Muscle layer of colon (tissue), 2 donors: ENCODE measurements at regions not wholly inside any gene's neighbourhood (a gene's known extent, or its start where the extent isn't known, plus 50 kb on each side); places are given as distances from the start of the nearest gene placed in this dataset.

Experiments used
- H3K27ac ChIP-seq: one replicate; pipeline ENCODE4 v1.7.0; 2013; ENCODE audit warnings: low read depth, mild to moderate bottlenecking, low read length, moderate library complexity
- H3K27me3 ChIP-seq, 2 donors: one replicate each; pipeline ENCODE4 v1.7.0; 2013; ENCODE audit warnings: low read length in 2 of 2, mild to moderate bottlenecking in 2 of 2; ENCODE audit not compliant: insufficient read depth in 2 of 2, control insufficient read depth in 1 of 2
- H3K36me3 ChIP-seq: one replicate; pipeline ENCODE4 v1.7.0; 2013; ENCODE audit warnings: mild to moderate bottlenecking, low read length; ENCODE audit not compliant: insufficient read depth
- H3K4me1 ChIP-seq: one replicate; pipeline ENCODE4 v1.7.0; 2013; ENCODE audit warnings: mild to moderate bottlenecking, low read length; ENCODE audit not compliant: insufficient read depth
- H3K4me3 ChIP-seq, 2 donors: one replicate each; pipeline ENCODE4 v1.7.0; 2013; ENCODE audit warnings: low read length in 2 of 2, low read depth in 1 of 2, mild to moderate bottlenecking in 1 of 2, moderate library complexity in 1 of 2
- H3K9ac ChIP-seq: one replicate; pipeline ENCODE4 v1.7.0; 2013; ENCODE audit warnings: low read length
- H3K9me3 ChIP-seq: one replicate; pipeline ENCODE4 v1.7.0; 2013; ENCODE audit warnings: mild to moderate bottlenecking, low read length
- donor health status: abdominal sarcoma.
- donor health status: Adenocarcinoma of cecum.

GRCh38 chr12:111066744-111067437 lies 146.5 kb upstream of the MYL2 start:
- Histone ChIP-seq H3K4me3 (no peak overlapping the region), H3K4me1 (no peaks in the 10 kb centered on the region), H3K27me3 (no peaks in the 10 kb centered on the region), H3K27ac (no peak overlapping the region), H3K9me3 (no peaks in the 10 kb centered on the region), H3K36me3 (no peaks in the 10 kb centered on the region), H3K9ac (no peak overlapping the region)

- no peak overlapping the region for H3K4me3 ChIP-seq
- no peaks in the 10 kb centered on the region for H3K4me1 ChIP-seq
- no peak overlapping the region for H3K9ac ChIP-seq
- no peaks in the 10 kb centered on the region for H3K27me3 ChIP-seq
- no peaks in the 10 kb centered on the region for H3K9me3 ChIP-seq
- H3K27ac ChIP-seq = no peak overlapping the region
- no peaks in the 10 kb centered on the region for H3K36me3 ChIP-seq
Measured at GRCh38 chr12:111064982-111065381, 144.6 kb upstream of the MYL2 start.

DNA sequence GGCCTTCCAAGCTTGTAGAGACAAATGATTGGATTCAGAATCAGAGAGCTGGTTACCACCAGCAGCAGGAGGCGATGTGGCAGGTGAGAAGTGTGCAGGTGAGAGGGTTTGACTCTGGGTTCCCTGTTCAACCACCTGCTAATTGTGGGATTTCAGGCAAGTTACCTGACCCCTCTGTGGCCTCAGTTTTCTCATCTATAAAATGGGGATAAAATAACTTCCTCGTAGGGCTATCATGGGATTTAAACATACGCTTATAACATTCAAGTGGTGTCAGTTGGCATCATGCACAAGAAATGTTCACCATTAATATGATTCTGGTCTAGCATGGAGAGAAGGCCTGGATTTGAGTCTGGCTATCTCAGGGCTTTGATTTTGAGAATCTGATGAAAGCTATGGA lies 143.8 kb upstream of the MYL2 start:
- Histone ChIP-seq H3K27ac (no peak overlapping the region), H3K4me1 (no peaks in the 10 kb centered on the region), H3K27me3 (no peaks in the 10 kb centered on the region), H3K9ac (no peak overlapping the region), H3K9me3 (no peaks in the 10 kb centered on the region), H3K36me3 (no peaks in the 10 kb centered on the region), H3K4me3 (no peak overlapping the region)

DNA sequence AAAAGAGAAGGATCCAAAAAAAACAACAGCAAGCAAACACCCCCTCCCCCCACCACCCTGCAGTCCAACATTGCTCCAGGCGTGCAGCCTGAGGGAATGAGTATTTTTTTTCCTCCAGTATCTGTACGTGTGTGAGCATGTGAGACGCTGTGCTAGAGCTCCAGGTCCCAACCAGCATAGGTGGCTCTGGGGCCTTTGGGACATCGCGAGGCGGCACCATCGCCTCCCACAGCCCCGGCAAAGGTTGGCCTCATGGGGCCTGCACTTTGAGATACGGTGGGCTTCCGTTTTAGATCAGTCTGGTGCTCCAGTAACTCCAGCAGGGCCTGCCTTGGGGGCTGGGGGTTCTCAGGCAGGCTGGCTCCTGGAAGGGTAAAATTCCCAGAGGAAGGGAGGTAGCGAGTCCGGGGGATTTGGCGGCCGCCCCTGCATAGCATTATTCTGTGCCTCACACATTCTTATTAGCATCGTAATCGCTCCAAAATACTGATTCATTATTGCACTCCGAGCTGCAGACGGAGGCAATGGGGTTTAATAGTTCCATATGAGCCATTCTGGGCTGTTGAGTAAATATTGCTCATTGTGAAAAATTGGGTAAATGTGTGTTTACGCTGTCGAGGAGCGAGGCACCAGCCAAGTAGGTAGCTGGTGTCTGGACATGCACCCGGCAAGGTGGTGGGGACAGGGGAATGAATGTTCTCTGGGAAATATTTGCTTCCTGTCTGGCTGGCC lies 143.1 kb upstream of the MYL2 start:
- Histone ChIP-seq H3K27ac (no peak overlapping the region), H3K9ac (no peak overlapping the region), H3K4me1 (no peaks in the 10 kb centered on the region), H3K36me3 (no peaks in the 10 kb centered on the region), H3K9me3 (no peaks in the 10 kb centered on the region), H3K4me3 (no peak overlapping the region), H3K27me3 (no peaks in the 10 kb centered on the region)

- H3K4me1 ChIP-seq = no peaks in the 10 kb centered on the region
- no peak overlapping the region for H3K27ac ChIP-seq
- H3K36me3 ChIP-seq = no peaks in the 10 kb centered on the region
- H3K27me3 ChIP-seq = no peaks in the 10 kb centered on the region
- H3K9me3 ChIP-seq = no peaks in the 10 kb centered on the region
- no peak overlapping the region for H3K4me3 ChIP-seq
- H3K9ac ChIP-seq = no peak overlapping the region
Measured at GRCh38 chr12:111057701-111058425, 137.5 kb upstream of the MYL2 start.

DNA sequence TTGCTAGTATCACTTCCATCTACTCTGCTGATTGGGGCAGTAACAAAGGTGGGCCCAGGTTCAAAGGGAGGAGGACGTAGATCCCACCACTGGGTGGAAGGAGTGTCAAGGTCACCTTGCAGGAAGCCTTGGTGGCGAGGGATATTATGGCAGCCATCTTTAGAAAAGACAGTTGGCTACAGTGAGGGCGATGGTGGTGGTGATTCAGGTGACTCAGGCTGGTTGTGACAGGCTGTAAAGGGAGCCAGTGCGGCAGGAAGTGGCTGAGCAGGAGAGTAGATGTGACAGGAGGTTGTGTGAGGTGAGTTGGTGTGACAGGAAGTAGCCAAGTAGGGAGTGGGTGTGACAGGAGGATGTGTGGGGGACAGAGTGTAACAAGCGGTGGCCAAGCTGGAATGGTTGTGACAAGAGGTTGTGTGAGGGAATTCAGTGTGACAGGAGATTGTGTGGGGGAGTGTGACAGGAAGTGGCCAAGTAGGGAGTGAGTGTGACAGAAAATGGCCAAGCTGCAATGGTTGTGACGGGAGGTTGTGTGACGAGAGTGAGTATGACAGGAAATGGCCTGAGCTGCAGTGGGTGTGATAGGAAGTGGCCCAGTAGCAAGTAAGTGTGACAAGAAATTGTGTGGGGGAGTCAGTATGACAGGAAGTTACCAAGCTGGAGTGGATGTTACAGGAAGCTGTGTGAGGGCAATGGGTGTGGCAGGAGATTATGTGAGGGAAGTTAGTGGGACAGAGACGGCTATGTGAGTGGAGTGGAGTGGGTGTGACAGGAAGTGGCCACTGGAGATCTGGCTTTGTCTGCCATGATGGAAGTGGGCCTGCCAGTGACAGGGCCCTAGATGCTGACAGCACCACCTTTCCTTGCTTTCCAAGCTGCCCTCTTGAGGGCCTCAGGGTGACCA lies 136.5 kb upstream of the MYL2 start:
- no peak overlapping the region for H3K27ac ChIP-seq
- H3K4me1 ChIP-seq = no peaks in the 10 kb centered on the region
- H3K4me3 ChIP-seq = no peak overlapping the region
- H3K9ac ChIP-seq = no peak overlapping the region
- H3K9me3 ChIP-seq = no peaks in the 10 kb centered on the region
- H3K27me3 ChIP-seq = no peaks in the 10 kb centered on the region
- no peaks in the 10 kb centered on the region for H3K36me3 ChIP-seq

DNA sequence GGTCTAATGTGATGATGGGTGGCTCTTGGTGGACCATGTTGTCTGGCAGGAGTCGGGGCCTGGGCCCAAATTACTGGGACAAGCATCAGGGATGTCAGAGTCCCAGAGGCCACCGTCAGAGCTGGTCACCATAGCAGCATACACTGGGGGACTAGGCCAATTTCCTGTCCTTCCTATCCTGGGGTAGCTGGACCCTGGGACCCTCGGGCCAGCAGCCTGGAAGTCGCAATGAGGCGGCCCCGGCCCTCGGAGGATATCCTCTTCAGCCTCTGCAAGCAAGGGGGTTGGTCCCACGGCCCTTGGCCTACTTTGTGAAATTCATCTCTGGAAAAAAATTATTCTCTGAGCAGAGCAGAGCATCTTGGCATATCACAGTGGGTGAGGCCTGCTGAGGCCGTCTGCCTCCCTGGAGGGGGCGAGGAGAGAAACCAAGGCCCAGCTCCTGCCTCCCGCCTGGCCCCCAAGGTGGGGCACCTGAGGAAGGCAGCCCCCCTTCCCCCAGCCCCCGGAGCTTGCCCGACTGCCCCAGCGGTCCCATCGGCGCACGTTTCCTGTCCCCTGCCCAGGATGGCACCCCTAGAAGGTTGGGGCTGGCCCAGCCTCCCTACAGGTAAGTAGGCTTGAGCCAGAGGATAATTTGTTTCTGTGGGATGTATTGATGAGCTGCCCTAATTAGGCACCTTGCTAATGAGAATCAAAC lies 135.0 kb upstream of the MYL2 start:
- H3K4me1 ChIP-seq = no peaks in the 10 kb centered on the region
- no peak overlapping the region for H3K27ac ChIP-seq
- H3K4me3 ChIP-seq = no peak overlapping the region
- H3K9me3 ChIP-seq = no peaks in the 10 kb centered on the region
- H3K36me3 ChIP-seq = no peaks in the 10 kb centered on the region
- no peaks in the 10 kb centered on the region for H3K27me3 ChIP-seq
- no peak overlapping the region for H3K9ac ChIP-seq

DNA sequence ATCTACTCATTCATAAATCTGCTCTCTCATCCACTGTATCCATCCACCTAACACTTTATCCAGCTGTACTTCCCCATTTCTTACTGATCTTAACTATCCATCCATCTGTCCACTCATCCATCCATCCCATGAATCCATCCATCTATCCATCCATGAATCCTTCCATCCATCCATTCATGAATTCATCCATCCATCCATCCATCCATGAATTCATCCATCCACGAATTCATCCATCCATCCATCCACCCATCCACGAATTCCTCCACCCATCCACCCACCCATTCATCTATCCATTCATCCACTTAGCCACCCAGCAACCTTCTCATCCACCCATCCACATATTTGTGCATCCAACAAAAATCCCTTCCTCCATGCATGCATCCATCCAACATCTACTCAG lies 128.6 kb upstream of the MYL2 start:
- H3K36me3 ChIP-seq = no peaks in the 10 kb centered on the region
- H3K4me1 ChIP-seq = no peaks in the 10 kb centered on the region
- no peak overlapping the region for H3K4me3 ChIP-seq
- no peaks in the 10 kb centered on the region for H3K9me3 ChIP-seq
- no peaks in the 10 kb centered on the region for H3K27me3 ChIP-seq
- H3K9ac ChIP-seq = no peak overlapping the region
- H3K27ac ChIP-seq = no peak overlapping the region

- no peak overlapping the region for H3K27ac ChIP-seq
Measured at GRCh38 chr12:111046896-111047295, 126.5 kb upstream of the MYL2 start.

GRCh38 chr12:111045941-111046340 lies 125.6 kb upstream of the MYL2 start:
- no peaks in the 10 kb centered on the region for H3K36me3 ChIP-seq
- no peaks in the 10 kb centered on the region for H3K9me3 ChIP-seq
- H3K9ac ChIP-seq = no peak overlapping the region
- H3K4me3 ChIP-seq = no peak overlapping the region
- no peaks in the 10 kb centered on the region for H3K27me3 ChIP-seq
- no peak overlapping the region for H3K27ac ChIP-seq
- H3K4me1 ChIP-seq = no peaks in the 10 kb centered on the region

More at GRCh38 chr12:111046896-111047295, 126.5 kb upstream of the MYL2 start:
- H3K4me3 ChIP-seq = no peak overlapping the region
- no peaks in the 10 kb centered on the region for H3K27me3 ChIP-seq
- no peaks in the 10 kb centered on the region for H3K9me3 ChIP-seq
- no peak overlapping the region for H3K9ac ChIP-seq
- H3K4me1 ChIP-seq = no peaks in the 10 kb centered on the region
- no peaks in the 10 kb centered on the region for H3K36me3 ChIP-seq
